ENCODE measurements at regions not wholly inside any gene's neighbourhood (a gene's known extent, or its start where the extent isn't known, plus 50 kb on each side); places are given as distances from the start of the nearest gene placed in this dataset.

- Histone ChIP-seq H3K27me3 (ENCODE audit: control insufficient read depth in 2 of 2, insufficient read depth in 2 of 2, low read length in 2 of 2) (no peaks in the 10 kb centered on the region), H2AFZ (ENCODE audit: low read depth, low read length) (no peak overlapping the region), H3K9me3 (replicated peaks; ENCODE audit: control insufficient read depth, insufficient read depth, low read length) (no peaks in the 10 kb centered on the region), H3K4me1 (ENCODE audit: control insufficient read depth, extremely low read depth, insufficient read depth, low read length) (peaks cover 15% of the 10 kb centered on the region), H3K27ac (ENCODE audit: insufficient read depth, low read depth, low read length) (no peak overlapping the region), H3K9me1 (replicated peaks; ENCODE audit: control insufficient read depth, extremely low read depth, insufficient read depth, low read length) (no peaks in the 10 kb centered on the region), H3K4me2 (ENCODE audit: insufficient read depth, low read length) (no peak overlapping the region), H3K9ac (replicated peaks; ENCODE audit: extremely low read depth, insufficient read depth, low read length) (no peak overlapping the region), H3K36me3 (ENCODE audit: control insufficient read depth in 2 of 2, extremely low read depth in 1 of 2, insufficient read depth in 2 of 2, low read length in 2 of 2) (no peaks in the 10 kb centered on the region), H3K79me2 (ENCODE audit: control insufficient read depth, insufficient read depth, low read length) (no peaks in the 10 kb centered on the region), H3K4me3 (replicated peaks in 1 of 3; ENCODE audit: insufficient read depth in 1 of 3, low read depth in 1 of 3, low read length in 3 of 3) (no peak overlapping the region), H4K20me1 (replicated peaks; ENCODE audit: control insufficient read depth, extremely low read depth, insufficient read depth, low read length) (no peaks in the 10 kb centered on the region)
- POLR2A ChIA-PET: no interaction called here
- no TSS peak for BruUV-seq (replicated peaks)
- CTCF ChIA-PET: no interaction called here
- TF ChIP-seq GATA2 (IDR thresholded peaks at IDR 0.05; ENCODE audit: insufficient read depth, insufficient read length, low read depth, low read length) (no peak), JUN (IDR thresholded peaks at IDR 0.05; ENCODE audit: borderline replicate concordance, insufficient read depth, insufficient read length, low read depth) (no peak), FOS (IDR thresholded peaks at IDR 0.05; ENCODE audit: borderline replicate concordance, insufficient read depth, low read length) (no peak), POLR2AphosphoS5 (IDR thresholded peaks at IDR 0.05; ENCODE audit: insufficient read depth, low read depth, low read length) (no peak), POLR2A (IDR thresholded peaks at IDR 0.05; ENCODE audit: low read depth, low read length) (no peak), EZH2 (IDR thresholded peaks at IDR 0.05; ENCODE audit: borderline replicate concordance, low read depth, low read length, severe bottlenecking) (no peak), MYC (IDR thresholded peaks at IDR 0.05; ENCODE audit: low read depth, low read length) (no peak)
- TF ChIP-seq, protein P1, sequence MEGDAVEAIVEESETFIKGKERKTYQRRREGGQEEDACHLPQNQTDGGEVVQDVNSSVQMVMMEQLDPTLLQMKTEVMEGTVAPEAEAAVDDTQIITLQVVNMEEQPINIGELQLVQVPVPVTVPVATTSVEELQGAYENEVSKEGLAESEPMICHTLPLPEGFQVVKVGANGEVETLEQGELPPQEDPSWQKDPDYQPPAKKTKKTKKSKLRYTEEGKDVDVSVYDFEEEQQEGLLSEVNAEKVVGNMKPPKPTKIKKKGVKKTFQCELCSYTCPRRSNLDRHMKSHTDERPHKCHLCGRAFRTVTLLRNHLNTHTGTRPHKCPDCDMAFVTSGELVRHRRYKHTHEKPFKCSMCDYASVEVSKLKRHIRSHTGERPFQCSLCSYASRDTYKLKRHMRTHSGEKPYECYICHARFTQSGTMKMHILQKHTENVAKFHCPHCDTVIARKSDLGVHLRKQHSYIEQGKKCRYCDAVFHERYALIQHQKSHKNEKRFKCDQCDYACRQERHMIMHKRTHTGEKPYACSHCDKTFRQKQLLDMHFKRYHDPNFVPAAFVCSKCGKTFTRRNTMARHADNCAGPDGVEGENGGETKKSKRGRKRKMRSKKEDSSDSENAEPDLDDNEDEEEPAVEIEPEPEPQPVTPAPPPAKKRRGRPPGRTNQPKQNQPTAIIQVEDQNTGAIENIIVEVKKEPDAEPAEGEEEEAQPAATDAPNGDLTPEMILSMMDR (IDR thresholded peaks at IDR 0.05; ENCODE audit: extremely low read depth in 1 of 2, insufficient read depth in 1 of 2, low read depth in 1 of 2, low read length in 2 of 2): no peak
- TF ChIP-seq, protein P2, sequence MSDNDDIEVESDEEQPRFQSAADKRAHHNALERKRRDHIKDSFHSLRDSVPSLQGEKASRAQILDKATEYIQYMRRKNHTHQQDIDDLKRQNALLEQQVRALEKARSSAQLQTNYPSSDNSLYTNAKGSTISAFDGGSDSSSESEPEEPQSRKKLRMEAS (IDR thresholded peaks at IDR 0.05; ENCODE audit: insufficient read depth, insufficient read length): no peak
- intact Hi-C loops (cut with micrococcal nuclease) (no loop called here), dilution Hi-C loops (cut with MboI; ENCODE audit: extremely low pct_ligation_motif_present, low sequenced_read_pairs) (no loop called here)
- FAIRE-seq (no peak), DNase-seq (ENCODE audit: low read depth, low spot score) (no peak)
Observed at GRCh38 chr6:4382362-4382853, 247.0 kb upstream of the ECI2 start.
